ENCODE measurements at regions not wholly inside any gene's neighbourhood (a gene's known extent, or its start where the extent isn't known, plus 50 kb on each side); places are given as distances from the start of the nearest gene placed in this dataset.
"Not testable (repeated sequence)": the region's sequence is repeated elsewhere in the genome, so short reads cannot be mapped to it uniquely, and the experiment has no call there.

DNA sequence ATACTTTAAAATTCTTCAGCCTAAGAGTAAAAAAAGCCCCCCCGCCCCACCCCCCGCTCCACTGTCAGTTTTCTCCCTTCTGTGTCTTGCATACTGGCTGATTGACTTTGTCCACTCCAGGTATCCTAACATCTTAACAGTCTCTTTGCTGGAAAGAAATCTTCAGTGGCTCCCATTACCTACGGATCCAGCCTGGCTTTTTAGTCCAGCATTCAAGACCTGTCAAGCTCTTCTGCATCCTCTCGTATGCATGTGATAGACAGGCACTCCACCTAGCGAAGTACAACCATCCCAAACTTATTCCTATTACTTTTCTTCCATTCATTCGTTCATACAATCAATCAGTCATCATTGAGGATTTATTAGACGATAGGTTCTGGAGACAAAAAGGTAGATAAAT lies 288.1 kb downstream of the MYCN start:
- no peak for DNase-seq

DNA sequence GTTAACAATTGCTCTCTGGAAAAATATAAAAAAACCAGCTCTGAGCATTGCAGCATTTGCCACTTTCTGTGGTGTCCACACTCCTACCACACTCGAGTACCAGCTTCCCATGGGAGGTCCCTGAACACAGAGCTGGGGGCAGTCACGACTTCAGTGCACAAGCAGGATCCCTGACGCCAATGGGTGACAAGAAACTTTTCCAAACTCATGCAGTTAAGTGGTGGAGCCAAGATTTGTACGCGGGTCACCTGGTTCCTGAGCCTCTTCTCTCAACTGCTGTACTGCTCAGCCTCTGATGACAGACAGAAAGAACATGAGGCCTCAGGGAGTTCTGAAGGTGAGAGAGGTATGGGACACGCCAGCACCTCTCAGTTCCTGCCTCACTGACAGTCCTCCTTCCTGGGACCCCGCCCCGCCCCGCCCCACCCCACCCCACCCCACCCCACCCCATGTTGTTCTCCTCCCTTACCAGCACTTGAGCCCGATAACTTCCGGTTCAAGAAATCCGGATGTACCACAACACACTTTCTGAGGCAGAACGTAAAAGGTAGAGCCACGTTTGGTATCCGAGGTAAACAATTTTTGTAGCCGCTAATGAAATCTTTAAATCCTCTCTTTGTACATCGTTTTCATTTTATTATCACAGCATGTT lies 287.6 kb downstream of the MYCN start:
- DNase-seq = no peak

DNA sequence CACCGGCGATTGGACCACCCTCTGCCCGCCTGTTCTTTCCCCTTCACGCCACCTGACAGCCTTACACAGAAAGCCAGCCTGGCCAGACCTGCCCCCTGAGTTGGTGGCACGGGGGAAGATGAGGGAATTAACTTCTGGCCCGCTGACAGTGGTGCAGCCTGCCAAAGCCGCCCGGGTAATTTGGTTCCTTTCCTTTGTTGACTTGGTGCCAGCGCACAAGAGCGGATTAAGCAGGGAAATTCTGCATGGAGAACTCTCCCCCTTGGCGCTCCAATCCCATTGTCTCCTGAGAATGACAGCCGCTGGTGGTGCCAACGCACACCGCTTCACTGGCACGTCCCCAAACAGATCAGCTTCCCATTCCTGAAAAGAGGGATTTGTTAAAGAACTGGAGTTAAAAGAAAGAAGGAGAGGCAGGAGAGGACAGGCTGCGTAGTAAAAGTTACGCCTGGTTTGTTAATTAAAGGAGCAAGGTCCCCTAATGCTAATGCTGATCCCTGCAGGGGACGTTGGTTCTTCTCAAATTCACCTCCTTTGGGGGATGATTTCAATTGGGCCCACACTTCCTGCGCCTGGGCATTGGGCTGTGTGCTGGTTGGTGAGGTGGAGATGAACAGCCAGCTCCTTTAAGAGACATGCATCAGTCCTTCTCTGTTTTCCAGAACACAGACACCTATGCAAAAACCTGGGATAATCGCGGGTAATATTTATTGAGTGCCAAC lies 286.8 kb downstream of the MYCN start:
- DNase-seq = no peak

DNA sequence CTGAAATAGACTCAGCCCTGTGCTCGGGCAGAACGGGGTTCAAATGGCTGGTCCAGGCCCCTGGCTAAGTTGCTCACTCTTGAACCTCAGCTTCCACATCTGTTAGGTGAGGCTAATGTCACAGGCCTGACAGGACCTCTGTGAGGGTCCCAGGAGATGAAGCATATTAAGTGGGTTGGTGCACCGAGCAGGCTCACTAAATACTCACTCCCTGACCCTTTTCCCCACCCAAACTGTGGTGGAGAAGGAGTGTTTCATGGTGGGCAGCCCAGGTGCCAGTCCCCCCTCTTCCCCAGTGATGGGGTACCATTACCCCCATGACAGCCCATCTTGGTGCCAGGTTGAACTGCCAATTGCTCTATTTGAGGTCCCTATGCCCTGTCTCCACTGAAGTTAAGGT lies 286.0 kb downstream of the MYCN start:
- no peak for DNase-seq

DNA sequence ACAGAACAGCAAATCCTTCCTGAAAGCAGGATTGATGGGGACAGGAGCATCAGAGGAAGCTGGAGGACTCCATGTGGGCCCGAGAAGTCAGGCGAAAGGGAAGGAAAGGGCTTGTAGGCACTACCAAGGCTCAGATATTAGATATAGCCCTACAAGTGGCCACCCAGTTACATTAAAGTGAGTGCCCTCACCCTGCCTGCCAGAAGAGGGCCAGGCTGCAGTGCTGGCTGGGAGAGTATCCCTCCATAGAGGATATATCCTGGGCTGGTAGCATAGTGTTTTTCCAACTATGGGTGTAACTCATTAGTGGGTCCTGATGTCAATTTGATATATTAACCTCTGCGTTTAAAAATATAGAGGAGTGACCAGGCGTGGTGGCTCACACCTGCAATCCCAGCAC lies 285.2 kb downstream of the MYCN start:
- DNase-seq = no peak

DNA sequence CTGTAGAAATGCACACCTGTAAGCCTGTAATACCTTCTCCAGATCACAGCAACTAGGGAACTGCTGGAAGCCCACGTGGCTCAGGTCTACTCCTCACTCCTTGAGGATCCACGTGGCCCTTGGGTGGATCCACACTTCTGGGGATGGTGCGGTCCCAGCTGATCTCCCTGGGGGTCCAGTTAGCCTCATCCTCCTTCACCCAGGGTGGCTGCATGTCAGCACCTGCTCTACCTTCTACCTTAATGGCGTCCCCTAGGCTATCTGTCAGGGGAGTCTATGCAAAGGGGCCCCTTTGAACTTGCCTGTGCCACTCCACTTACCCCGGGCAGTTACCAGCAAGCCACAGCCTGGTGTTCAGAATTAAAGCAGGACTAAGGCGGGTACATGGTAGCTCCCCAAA lies 284.7 kb downstream of the MYCN start:
- DNase-seq = no peak

DNA sequence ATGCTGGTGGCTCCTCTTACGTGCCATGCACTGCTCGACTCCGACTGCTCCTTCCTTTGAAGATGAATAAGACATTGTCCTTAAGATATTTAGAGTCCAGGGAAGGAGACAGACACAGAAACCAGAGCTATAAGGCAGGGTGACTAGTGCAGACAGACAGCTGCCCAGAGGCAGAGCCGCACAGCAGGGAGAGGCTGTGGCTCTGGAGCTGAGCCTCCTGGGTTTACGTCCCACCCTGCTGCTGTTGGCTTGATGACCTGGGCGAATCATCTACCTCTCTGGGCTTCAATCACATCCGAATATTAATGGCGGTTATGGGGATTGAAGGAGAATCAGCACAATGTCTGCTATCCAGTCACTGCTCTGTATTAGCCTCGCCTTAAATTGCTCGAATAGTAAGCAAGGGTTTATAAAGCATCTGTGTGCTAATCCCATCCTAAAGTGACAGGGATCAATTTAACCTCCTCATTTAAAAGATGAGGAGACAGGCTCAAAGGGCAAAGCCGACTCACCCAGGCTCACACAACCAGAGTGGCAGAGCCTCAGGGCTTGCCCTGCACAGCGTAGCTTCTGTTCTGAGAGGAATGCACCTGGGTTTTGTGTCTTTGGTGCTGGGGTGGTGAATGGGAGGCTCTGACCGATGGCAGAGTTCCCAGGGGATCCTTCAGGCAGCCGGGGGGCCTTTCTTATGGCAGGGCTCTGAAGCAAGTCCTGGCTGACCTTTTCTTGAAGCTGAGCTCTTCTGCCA lies 284.1 kb downstream of the MYCN start:
- DNase-seq = no peak

DNA sequence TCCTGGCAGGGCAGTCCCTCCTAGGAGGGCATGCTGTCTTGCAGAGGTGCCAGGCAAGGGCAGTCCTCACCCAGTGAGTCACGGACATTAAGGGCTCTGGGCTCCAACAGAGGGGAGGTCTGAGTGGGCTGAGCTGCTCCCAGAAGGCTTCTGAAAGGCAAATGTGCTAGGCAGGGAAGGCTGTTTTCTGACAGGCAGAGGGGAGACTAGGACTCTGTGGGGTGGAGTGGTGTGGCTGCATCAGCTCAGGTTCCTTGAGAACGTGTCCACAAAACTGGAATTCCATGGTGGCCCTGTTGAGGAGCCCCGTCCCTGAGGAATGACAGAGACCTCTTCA lies 283.5 kb downstream of the MYCN start:
- no peak for DNase-seq

DNA sequence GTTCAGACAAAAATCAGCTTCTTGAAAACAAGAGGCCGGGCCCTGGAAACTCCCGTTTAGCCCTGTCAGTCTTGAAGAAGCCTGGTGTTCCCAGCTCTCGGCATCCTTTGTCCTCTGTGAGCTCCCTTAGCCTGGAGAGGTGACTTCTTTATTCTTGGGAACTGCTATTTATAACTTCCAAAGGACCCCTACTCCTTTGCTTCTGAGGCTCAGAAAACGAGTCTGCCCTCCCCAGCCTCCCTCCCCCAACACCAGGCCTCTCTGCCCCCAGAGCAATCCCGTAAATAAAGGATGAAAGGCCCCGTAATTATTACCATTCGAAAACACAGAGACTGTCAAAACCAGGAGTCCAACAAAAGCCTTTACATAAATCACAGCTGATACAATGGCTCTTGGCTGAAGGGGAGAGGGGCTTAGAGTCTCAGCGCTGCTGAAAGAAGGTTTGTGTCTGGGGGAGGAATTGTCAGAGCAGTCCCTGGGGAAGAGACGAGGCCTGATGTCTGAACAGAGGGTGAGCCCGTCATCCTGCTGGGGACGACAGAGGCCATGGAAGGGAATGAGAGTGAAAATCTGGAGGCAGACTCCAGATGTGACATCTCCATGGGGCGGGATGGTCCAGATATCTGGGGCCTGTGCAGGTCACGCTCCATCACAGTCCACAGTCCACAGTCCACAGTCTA lies 283.0 kb downstream of the MYCN start:
- no peak for DNase-seq

DNA sequence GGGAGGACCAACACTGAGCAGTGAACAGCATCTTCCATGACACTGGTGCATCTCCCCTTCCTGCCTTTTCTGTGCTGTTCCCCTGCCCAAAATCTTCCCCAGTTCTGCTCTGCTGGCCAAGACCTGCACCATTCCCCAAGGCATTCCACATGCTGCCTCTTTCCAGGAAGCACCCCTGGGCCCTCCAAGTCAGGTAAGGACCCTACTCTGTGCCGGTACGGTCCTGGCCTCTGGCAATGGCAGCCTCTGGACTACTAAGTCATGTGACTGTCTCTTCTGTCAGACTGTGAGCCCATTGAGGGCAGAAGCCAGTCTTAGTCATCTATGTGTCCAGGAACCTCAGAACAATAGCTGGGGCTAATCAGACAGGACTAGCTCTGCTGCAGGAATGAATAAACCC lies 282.0 kb downstream of the MYCN start:
- DNase-seq = no peak

DNA sequence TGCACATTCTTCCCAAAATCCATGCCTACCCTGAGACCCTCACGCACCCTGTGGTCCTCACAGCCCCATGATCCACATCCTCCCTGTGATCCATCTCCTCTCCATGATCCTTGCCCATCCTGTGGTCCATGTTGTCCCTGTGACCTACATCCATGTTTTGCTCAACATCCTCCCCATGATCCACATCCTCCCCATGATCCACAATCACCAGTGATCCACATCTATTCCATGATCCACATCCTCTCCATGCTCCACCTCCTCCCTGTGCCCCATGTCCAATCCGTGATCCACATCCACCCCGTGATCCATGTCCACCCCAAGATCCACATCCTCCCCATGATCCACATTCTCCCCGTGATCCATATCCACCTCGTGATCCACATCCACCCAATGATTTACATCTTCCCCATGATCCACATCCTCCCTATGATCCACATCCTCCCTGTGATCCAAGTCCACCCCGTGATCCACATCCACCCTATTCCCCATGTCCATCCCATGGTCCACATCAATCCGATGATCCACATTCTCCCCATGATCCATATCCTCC lies 281.2 kb downstream of the MYCN start:
- no peak for DNase-seq

DNA sequence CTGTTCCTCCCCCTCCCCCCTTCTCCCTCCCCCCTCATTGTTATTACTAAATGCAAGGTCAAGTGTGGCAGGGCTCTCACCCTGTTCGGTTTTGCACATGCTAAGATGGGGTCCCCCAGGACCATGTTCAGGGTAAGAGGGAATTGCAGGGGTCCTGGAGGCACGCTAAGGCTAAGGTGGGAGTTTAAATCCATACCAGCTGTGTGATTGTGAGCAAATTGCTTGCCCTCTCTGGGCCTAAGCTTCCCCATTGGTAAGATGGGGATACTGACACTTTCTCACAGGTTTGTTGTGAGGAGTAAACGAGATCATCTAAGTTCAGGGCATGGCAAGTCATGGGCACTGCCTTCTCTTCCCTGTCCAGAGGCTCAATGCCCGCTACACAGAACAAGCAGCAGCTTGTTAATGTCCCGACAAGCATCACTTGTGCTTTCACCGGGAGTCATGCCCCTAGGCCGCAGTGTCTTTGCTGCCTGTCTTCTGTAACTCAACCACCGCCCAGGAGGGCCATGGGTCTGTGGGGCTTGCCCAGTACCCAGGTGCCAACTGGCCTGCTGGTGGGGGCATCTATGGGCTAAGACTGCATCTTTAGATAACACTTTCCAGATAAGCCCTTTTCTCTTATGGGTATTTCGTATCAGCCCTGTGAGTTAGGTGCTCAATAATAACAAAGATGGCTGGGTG lies 279.1 kb downstream of the MYCN start:
- DNase-seq = no peak

DNA sequence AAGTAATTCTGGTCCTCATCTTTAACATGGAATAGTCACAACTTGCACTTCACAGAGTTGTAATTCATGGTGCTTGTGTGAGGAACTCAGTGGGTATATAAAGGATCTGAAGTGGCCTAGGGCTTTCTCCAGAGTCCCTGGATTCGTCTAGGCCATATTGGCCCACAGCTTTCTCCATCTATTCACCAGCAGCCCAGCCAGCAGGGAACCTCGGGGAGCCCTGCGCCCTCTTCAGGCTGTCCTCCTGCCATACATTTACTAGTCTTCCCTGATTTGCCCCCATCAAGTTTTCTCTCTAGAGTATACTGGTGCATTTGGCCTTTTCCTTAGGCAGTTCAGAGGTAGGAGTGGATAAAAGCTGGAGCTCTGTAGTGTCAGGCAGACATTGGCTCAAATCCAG lies 278.3 kb downstream of the MYCN start:
- DNase-seq = no peak

DNA sequence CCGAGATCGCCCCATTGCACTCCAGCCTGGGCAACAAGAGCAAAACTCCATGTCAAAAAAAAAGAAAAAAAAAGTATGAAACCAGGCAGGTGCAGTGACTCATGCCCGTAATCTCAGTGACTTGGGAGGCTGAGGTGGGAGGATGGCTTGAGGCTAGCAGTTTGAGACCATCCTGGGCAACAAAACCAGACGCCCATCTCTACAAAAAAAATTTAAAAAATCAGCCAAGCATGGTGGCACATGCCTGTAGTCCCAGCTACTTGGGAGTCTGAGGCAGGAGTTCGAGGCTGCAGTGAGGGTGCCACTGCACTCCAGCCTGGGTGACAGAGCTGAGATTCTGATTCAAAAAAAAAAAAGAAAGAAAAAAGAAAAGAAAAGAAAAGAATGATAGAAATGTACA lies 277.8 kb downstream of the MYCN start:
- DNase-seq = no peak

DNA sequence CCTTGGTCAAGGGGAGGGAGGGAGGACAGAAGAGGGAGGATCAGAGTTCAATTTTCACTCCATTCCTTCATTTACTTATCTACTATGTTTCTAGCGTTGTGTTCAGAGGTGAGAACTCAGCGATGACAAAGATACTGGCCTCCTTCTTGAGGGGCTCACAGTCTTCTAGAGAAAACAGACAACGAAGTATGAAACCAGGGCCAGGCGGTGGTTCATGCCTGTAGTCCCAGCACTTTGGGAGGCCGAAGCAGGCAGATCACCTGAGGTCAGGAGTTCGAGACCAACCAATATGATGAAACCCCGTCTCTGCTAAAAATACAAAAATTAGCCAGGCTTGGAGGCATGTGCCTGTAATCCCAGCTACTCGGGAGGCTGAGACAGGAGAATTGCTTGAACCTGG lies 277.4 kb downstream of the MYCN start:
- DNase-seq = not testable (repeated sequence)

DNA sequence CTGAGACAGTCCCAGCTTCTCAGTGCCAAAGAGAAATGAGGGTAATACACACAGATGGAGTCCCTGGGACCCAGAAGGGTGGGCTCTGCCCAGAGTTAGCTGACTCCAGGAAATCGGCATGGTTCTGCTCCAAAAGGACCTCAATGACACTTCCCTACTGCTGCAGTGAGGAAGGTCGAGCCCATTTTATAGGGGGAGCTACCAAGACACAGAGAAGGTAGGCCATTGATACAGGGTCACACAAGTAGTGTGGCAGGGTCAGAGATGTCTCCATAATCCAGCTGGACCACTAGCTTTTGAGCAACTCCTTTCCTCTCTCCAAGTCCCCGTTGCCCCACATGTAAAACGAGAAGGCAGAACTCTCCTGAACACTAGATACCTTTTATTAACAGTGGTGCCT lies 276.9 kb downstream of the MYCN start:
- DNase-seq = no peak

DNA sequence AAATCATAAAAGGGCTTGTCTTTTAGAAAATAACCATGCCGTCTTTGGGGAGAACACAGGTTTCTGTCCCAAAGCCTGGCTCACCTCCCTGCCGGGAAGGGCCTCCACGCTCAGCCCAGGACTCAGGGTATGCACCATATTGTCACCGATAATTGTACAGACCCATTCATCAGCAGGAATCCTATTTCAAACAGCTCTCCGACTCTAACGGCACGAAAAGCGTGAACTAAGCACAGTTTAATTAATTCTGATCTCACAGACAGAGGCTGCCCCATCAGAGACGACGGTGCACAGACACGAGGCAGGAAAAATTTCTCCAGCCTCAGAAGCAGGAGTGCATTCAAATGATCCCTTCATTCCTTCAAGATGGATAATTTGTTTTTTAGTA lies 276.2 kb downstream of the MYCN start:
- DNase-seq = no peak

DNA sequence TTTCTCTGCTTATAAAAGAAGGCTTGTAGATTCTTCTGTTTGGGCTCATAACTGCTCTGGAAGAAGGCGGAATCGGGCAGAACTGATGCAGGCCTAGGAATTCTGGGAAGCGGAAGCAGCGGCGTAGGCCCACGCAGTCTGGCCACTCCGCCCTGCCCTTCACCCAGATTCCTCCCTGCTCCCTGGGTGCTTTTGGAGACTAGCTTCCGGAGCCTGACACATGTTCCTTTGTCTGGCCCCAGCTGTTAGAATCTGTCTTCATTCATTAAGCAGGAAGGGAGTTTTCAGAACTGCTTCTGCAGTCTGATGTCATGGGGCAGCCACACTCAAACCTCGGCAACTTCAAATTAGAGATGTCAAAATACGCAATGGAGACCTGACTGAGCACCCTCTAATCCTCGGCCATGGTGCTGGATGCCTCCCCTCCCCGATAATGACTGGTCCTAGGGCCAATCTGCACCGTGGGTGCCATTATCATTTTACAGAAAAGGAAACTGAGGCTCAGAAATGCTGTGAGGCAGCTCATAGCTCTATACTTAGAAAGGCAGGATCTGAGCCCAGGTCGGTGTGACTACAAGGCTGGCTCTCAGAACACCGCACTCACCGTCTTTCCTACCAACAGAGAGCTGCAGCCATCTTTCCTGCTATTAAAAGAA lies 275.7 kb downstream of the MYCN start:
- no peak for DNase-seq

DNA sequence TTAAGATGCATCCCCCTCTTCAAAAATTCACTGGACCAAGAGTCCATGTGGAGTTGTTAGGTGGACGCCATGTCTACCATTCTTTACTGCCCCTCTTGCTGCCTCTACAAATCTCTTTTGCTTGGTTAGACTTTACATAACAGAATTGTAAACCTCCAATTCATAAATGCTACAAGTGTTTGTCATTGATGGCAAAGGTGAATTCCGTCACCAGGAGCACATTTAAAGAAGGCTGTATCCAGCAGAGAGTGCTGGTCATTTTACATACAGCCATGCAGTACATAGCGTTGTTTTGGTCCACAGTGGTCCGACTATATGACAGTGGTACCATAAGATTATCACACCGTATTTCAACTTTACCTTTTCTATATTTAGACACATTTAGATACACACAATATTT lies 274.5 kb downstream of the MYCN start:
- DNase-seq = no peak

DNA sequence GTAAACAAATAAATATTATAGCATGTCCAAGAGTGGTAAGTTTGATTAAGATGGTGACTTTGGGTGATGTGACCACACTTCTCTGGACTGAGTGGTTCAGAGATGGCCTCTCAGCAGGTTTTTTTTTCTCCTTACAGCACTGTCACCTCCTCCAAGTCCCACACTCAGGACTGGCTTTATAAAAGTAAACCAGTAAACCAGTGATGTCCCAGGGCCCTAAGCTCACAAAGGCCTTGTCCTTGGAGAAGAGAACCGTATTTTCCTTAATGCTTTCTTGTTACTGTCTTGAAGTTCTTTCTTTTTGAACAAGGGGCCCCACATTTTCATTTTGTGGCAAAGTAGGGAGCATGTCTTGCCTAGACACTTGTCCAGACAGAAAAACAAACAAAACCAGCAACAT lies 274.0 kb downstream of the MYCN start:
- DNase-seq = no peak

DNA sequence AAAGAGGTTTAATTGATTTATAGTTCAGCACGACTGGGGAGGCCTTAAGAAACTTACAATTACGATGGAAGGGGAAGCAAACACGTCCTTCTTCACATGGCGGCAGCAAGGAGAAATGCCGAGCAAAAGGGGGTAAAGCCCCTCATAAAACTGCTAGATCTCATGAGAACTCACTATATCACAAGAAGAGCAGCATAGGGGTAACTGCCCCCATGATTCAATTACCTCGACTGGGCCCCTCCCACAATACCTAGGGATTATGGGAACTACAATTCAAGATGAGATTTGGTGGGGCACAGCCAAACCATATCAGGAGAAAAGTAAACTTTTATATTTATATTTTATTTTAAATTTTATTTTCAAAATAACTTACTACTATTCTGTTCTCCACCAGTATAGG lies 272.0 kb downstream of the MYCN start:
- no peak for DNase-seq

DNA sequence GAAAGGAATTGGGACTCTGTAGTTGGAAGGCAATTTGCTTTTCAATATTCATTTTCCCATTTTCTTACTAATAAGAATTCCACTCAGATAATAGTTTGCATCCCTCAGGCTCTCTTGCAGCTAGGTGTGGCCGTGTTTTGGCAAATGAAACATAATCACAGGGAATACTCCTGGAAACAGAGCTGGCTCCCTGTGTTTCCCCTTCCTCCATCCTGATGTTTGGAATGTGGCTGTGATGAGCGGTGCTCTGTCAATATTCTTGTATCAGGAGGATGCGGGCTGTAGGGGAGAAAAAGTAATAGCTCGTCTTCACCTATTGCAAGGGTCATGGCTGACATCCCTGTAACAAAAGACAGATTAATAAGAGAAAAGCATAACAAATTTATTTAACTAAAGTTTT lies 271.0 kb downstream of the MYCN start:
- no peak for DNase-seq

All from CD4-positive, alpha-beta T cell treated with Interferon gamma for 1 hour (primary cell).